ENCODE measurements at regions not wholly inside any gene's neighbourhood (a gene's known extent, or its start where the extent isn't known, plus 50 kb on each side); places are given as distances from the start of the nearest gene placed in this dataset.
"Not testable (repeated sequence)": the region's sequence is repeated elsewhere in the genome, so short reads cannot be mapped to it uniquely, and the experiment has no call there.

DNA sequence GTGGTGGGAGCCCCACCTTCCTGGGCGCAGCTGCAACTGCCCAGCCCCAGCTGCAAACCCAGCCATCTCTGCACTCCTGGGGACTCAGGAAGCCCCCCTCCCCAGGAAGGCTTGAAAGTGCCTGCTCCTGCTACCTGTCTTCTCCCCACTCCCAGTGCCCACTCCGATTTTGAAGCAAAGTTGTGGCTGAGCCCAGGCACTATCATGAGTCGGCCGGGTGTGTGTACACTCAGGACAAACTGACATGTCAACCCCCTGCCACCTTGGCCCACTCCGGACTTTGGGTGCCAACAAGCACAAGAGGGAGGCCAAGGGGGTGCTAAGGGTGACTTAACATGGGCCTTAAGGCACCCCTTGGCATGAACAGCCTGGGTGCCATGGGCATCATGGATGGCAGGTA is 325.5 kb upstream of the PTGER4 start:
- POLR2A ChIA-PET, result no interaction called here
- CTCF ChIA-PET, result no interaction called here
- no peak for DNase-seq (ENCODE audit: extremely low spot score)
- no peak for TF ChIP-seq ELF4 (IDR thresholded peaks at IDR 0.05)
- TF ChIP-seq FOXM1 (IDR thresholded peaks at IDR 0.05; ENCODE audit: borderline replicate concordance), result no peak
- TF ChIP-seq FOXK2 (IDR thresholded peaks at IDR 0.05), result no peak
- TF ChIP-seq, protein P1, sequence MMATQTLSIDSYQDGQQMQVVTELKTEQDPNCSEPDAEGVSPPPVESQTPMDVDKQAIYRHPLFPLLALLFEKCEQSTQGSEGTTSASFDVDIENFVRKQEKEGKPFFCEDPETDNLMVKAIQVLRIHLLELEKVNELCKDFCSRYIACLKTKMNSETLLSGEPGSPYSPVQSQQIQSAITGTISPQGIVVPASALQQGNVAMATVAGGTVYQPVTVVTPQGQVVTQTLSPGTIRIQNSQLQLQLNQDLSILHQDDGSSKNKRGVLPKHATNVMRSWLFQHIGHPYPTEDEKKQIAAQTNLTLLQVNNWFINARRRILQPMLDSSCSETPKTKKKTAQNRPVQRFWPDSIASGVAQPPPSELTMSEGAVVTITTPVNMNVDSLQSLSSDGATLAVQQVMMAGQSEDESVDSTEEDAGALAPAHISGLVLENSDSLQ (IDR thresholded peaks at IDR 0.05), result no peak
- TF ChIP-seq TARDBP (IDR thresholded peaks at IDR 0.05), result no peak
- TF ChIP-seq BHLHE40 (IDR thresholded peaks at IDR 0.05; ENCODE audit: borderline replicate concordance), result no peak
- TF ChIP-seq ARNT (IDR thresholded peaks at IDR 0.05), result no peak
- TF ChIP-seq CTBP1 (IDR thresholded peaks at IDR 0.05; ENCODE audit: borderline replicate concordance), result no peak
- TF ChIP-seq L3MBTL2 (conservative IDR thresholded peaks at IDR 0.05), result no peak
- no peak for TF ChIP-seq FOXA1 (IDR thresholded peaks at IDR 0.05)
- TF ChIP-seq NFRKB (IDR thresholded peaks at IDR 0.05), result no peak

DNA sequence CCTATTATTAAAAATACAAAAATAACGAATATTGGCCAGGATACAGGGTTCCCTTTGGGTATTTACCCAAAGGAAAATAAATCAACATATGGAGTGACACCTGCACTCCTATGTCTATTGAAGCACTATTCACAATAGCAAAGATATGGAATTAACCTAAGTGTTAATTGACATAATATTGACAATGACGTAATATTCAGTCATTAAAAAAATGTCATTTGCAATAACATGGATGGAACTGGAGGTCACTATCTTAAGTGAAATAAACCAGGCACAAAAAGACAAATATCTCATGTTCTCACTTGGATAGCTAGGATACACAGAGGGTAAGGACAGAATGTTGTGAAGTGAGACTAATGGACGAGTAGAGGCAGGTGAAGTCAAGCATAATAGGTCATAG is 326.3 kb upstream of the PTGER4 start:
- DNase-seq (ENCODE audit: extremely low spot score), result no peak
- ChIA-PET CTCF (no interaction called here), POLR2A (no interaction called here)
- TF ChIP-seq, protein P1 (IDR thresholded peaks at IDR 0.05), result no peak
- TF ChIP-seq ZNF384 (IDR thresholded peaks at IDR 0.05) (no peak), SUZ12 (IDR thresholded peaks at IDR 0.05) (no peak), ELF4 (IDR thresholded peaks at IDR 0.05) (no peak)

DNA sequence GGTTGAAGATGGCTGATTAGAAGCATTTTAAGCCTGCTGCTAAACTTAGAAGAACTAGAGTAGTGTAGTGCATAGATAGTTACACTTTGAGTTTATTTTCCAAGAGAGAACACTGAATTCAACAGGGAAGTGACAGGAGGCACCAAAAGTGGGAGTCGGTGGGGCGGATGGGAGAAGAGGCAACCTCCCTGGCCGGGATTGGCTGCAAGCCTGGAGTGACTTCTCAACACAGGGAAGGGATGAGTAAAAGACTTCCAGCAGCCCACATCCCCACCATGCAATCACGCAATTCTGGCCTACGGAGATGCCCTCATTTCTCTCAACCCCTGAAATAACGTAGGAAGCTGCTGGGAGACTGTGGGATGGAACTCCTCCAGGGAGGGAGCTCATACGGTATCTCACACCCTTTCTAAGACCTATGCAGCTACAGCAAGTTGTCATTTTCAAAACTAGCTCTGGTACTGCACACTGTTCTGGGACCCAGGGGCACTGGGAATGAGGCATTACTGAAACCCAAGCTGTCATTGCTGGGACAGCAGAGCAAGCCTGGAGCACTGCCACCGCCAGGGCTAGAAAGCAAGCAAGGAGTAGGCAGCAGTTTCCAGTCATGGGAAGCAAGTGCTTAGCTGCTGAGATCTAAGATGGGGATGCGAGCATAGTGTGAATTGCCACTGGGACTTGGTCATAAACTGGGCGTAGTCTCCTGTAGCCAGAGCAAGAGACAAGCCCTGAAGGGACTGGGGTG is 331.6 kb upstream of the PTGER4 start:
- no peak for TF ChIP-seq L3MBTL2 (conservative IDR thresholded peaks at IDR 0.05)
- ChIA-PET POLR2A (no interaction called here), CTCF (no interaction called here)
- no peak for DNase-seq (ENCODE audit: extremely low spot score)

DNA sequence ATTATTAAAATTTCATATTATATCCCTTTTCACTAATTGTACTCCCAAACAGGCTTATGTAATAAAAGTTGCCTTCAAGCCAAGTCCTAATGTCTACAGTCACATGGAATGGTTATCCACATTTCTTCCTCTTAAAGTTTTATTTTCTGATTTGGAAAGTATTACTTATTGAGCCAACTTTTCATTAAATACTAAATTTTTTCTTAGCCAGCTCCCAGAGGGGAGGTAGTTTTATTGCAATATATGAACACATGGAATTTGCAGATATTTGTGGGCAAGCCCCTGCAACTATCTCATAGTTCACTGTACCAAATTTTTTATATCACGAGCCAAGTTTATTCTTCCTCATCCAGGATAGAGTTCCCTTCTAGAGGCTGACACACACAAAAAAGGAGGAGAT is 332.8 kb upstream of the PTGER4 start:
- CTCF ChIA-PET, result no interaction called here
- TF ChIP-seq ZNF384 (IDR thresholded peaks at IDR 0.05) (no peak), SUZ12 (IDR thresholded peaks at IDR 0.05) (no peak), LEF1 (IDR thresholded peaks at IDR 0.05; ENCODE audit: borderline replicate concordance) (no peak), CTBP1 (IDR thresholded peaks at IDR 0.05; ENCODE audit: borderline replicate concordance) (no peak), ARNT (IDR thresholded peaks at IDR 0.05) (no peak), FOXM1 (IDR thresholded peaks at IDR 0.05; ENCODE audit: borderline replicate concordance) (no peak), SP1 (IDR thresholded peaks at IDR 0.05) (no peak), ELF4 (IDR thresholded peaks at IDR 0.05) (no peak), FOXK2 (IDR thresholded peaks at IDR 0.05) (no peak), L3MBTL2 (conservative IDR thresholded peaks at IDR 0.05) (no peak), NFRKB (IDR thresholded peaks at IDR 0.05) (no peak), HDGF (IDR thresholded peaks at IDR 0.05; ENCODE audit: borderline replicate concordance) (no peak), BHLHE40 (IDR thresholded peaks at IDR 0.05; ENCODE audit: borderline replicate concordance) (no peak)
- DNase-seq (ENCODE audit: extremely low spot score), result no peak
- POLR2A ChIA-PET, result no interaction called here

DNA sequence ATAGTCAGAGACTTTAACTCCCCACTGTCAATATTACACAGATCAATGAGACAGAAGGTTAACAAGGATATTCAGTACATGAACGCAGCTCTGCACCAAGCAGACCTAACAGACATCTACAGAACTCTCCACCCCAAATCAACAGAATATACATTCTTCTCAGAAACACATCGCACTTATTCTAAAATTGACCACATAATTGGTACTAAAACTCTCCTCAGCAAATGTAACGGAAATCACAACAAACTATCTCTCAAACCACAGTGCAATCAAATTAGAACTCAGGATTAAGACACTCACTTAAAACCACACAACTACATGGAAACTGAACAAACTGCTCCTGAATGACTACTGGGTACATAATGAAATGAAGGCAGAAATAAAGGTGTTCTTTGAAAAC is 341.3 kb upstream of the PTGER4 start:
- CTCF ChIA-PET; DNase-seq (ENCODE audit: extremely low spot score); POLR2A ChIA-PET: not testable (repeated sequence)

DNA sequence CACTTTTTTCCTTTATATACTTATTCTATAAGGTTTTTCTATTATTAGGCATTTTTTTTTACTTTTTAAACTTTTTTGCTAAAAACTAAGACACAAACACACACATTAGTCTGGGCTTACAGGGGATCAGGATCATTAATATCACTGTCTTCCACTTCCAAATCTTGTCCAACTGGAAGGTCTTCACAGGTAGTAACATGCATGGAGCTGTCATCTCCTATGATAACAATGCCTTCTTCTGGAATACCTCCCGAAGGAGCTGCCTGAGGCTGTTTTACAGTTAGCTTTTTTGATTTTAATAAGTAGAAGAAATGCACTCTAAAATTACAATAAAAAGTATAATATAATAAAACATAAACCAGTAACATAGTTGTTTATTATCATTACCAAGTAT is 345.5 kb upstream of the PTGER4 start:
- CTCF ChIA-PET, result no interaction called here

More for the DNA sequence above, 345.5 kb upstream of the PTGER4 start:
- TF ChIP-seq BHLHE40 (IDR thresholded peaks at IDR 0.05; ENCODE audit: borderline replicate concordance) (no peak), SUZ12 (IDR thresholded peaks at IDR 0.05) (no peak), L3MBTL2 (conservative IDR thresholded peaks at IDR 0.05) (no peak), CTBP1 (IDR thresholded peaks at IDR 0.05; ENCODE audit: borderline replicate concordance) (no peak), FOXA1 (IDR thresholded peaks at IDR 0.05) (no peak), NFRKB (IDR thresholded peaks at IDR 0.05) (no peak), TARDBP (IDR thresholded peaks at IDR 0.05) (no peak), ZNF384 (IDR thresholded peaks at IDR 0.05) (no peak), HDGF (IDR thresholded peaks at IDR 0.05; ENCODE audit: borderline replicate concordance) (no peak), ARNT (IDR thresholded peaks at IDR 0.05) (no peak), SP1 (IDR thresholded peaks at IDR 0.05) (no peak), FOXM1 (IDR thresholded peaks at IDR 0.05; ENCODE audit: borderline replicate concordance) (no peak), FOXK2 (IDR thresholded peaks at IDR 0.05) (no peak), LEF1 (IDR thresholded peaks at IDR 0.05; ENCODE audit: borderline replicate concordance) (no peak), ELF4 (IDR thresholded peaks at IDR 0.05) (no peak)
- TF ChIP-seq, protein P1 (IDR thresholded peaks at IDR 0.05), result no peak
- no peak for DNase-seq (ENCODE audit: extremely low spot score)
- POLR2A ChIA-PET, result no interaction called here
